GM21619 (cell line): ENCODE measurements at regions not wholly inside any gene's neighbourhood (a gene's known extent, or its start where the extent isn't known, plus 50 kb on each side); places are given as distances from the start of the nearest gene placed in this dataset.
A peak's percentile ranks its signal among the peaks of the same experiment; 100 is the strongest.
"Not testable (repeated sequence)": the region's sequence is repeated elsewhere in the genome, so short reads cannot be mapped to it uniquely, and the experiment has no call there.

Experiments
- ATAC-seq: cut with Tn5 transposase; IDR thresholded peaks from one replicate; pipeline ENCODE4 v1.9.1; 2021; ENCODE audit not compliant: unreplicated experiment

- ATAC-seq = no peak
These were observed 1054.3 kb upstream of the SLC39A10 start for GRCh38 chr2:194602750-194603149.

- ATAC-seq = no peak
These were observed 1065.8 kb upstream of the SLC39A10 start for GRCh38 chr2:194591192-194591591.

- no peak for ATAC-seq
These were observed 1069.2 kb upstream of the SLC39A10 start for GRCh38 chr2:194587739-194588270.

- ATAC-seq = peak; percentile 60
These were observed 1089.4 kb upstream of the SLC39A10 start for GRCh38 chr2:194567661-194568017.

GRCh38 chr2:194566907-194567660 lies 1089.9 kb upstream of the SLC39A10 start:
- ATAC-seq = peak; percentile 96

GRCh38 chr2:194564422-194564821 lies 1092.6 kb upstream of the SLC39A10 start:
- ATAC-seq = no peak

- no peak for ATAC-seq
These were observed 1094.7 kb upstream of the SLC39A10 start for GRCh38 chr2:194562329-194562728.

- no peak for ATAC-seq
These were observed 1097.1 kb upstream of the SLC39A10 start for GRCh38 chr2:194559964-194560363.

GRCh38 chr2:194559523-194559922 lies 1097.5 kb upstream of the SLC39A10 start:
- no peak for ATAC-seq

- ATAC-seq = no peak
These were observed 1099.0 kb upstream of the SLC39A10 start for GRCh38 chr2:194557993-194558392.

- ATAC-seq = no peak
These were observed 1100.4 kb upstream of the SLC39A10 start for GRCh38 chr2:194556629-194557028.

GRCh38 chr2:194553980-194554379 lies 1103.0 kb upstream of the SLC39A10 start:
- no peak for ATAC-seq

- no peak for ATAC-seq
These were observed 1106.3 kb upstream of the SLC39A10 start for GRCh38 chr2:194550702-194551101.

- ATAC-seq = no peak
These were observed 1107.6 kb upstream of the SLC39A10 start for GRCh38 chr2:194549387-194549786.

GRCh38 chr2:194545978-194546377 lies 1111.0 kb upstream of the SLC39A10 start:
- no peak for ATAC-seq

- ATAC-seq = no peak
These were observed 1117.6 kb upstream of the SLC39A10 start for GRCh38 chr2:194539425-194539824.

- no peak for ATAC-seq
These were observed 1130.9 kb upstream of the SLC39A10 start for GRCh38 chr2:194526121-194526520.

- ATAC-seq = no peak
These were observed 1142.7 kb upstream of the SLC39A10 start for GRCh38 chr2:194514281-194514680.

- ATAC-seq = not testable (repeated sequence)
These were observed 1146.0 kb upstream of the SLC39A10 start for GRCh38 chr2:194511070-194511469.

GRCh38 chr2:194504876-194505275 lies 1152.2 kb upstream of the SLC39A10 start:
- not testable (repeated sequence) for ATAC-seq

- no peak for ATAC-seq
These were observed 1162.0 kb upstream of the SLC39A10 start for GRCh38 chr2:194495046-194495445.

- ATAC-seq = no peak
These were observed 1162.6 kb upstream of the SLC39A10 start for GRCh38 chr2:194494401-194494800.
